NCI-H1694 treated with DMSO at 0.1 percent for 48 hours (cell line): ENCODE measurements at regions not wholly inside any gene's neighbourhood (a gene's known extent, or its start where the extent isn't known, plus 50 kb on each side); places are given as distances from the start of the nearest gene placed in this dataset.
"Not testable (repeated sequence)": the region's sequence is repeated elsewhere in the genome, so short reads cannot be mapped to it uniquely, and the experiment has no call there.

Experiments used
- DNase-seq: peaks from one replicate; lab custom pipeline; 2025; lab: John Stamatoyannopoulos, UW

- no peak for DNase-seq
Measured at GRCh38 chr2:142716463-142717242, 160.8 kb upstream of the KYNU start.

DNA sequence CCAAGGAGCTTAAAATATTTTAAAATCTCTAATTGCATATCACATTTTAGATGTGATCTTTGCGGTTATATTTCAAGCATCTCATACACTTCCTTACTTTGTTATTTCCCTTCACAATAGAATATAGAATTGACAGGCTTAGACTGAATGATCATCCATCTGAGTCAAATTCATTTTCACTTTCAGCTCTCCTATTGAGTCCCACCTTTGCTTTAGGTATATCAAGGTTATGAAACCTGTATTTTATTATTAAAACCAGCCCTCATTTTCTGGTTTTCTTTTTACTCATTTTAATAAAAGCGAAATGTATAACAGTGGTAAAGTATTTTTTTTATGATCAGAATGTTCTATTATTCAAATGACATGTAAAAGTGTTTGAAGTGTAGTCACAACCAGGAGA lies 162.9 kb upstream of the KYNU start:
- DNase-seq, result no peak

DNA sequence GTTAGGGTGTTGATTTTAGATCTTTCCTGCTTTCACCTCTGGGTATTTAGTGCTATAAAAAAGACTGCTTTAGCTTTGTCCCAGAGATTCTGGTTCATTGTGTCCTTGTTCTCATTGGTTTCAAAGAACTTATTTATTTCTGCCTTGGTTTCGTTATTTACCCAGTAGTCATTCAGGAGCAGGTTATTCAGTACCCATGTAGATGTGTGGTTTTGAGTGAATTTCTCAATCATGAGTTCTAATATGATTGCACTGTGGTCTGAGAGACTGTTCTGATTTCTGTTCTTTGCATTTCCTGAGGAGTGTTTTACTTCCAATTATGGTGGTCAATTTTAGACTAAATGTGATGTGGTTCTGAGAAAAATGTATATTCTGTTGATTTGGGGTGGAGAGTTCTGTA lies 167.1 kb upstream of the KYNU start:
- DNase-seq, result no peak

DNA sequence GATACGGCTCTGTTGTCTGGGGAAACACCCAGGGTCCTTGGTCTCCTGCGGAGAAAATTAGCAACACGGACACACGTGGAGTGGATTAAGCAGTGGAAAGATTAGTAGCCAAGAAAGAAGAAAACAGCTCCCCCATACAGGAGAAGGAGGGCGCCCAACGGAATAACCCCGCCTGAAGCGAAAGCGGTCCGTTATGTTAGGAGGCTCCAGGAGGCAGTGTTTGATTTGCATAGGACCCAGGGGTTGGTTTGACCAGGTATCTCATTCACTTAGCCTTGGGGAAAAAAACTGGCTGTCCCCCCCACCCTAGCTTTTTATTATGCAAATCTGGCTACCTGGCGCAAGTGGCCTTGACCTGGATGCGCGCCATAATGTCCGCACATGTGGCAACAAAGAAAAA lies 170.1 kb upstream of the KYNU start:
- no peak for DNase-seq

DNA sequence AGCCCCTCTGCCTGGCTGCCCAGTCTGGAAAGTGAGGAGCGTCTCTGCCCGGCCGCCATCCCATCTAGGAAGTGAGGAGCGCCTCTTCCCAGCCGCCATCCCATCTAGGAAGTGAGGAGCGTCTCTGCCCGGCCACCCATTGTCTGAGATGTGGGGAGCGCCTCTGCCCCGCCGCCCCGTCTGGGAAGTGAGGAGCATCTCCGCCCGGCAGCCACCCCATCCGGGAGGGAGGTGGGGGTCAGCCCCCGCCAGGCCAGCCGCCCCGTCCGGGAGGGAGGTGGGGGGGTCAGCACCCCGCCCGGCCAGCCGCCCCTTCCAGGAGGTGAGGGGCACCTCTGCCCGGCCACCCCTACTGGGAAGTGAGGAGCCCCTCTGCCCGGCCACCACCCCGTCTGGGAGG lies 175.1 kb upstream of the KYNU start:
- DNase-seq, result not testable (repeated sequence)

GRCh38 chr2:142695350-142696257 lies 181.9 kb upstream of the KYNU start:
- not testable (repeated sequence) for DNase-seq

DNA sequence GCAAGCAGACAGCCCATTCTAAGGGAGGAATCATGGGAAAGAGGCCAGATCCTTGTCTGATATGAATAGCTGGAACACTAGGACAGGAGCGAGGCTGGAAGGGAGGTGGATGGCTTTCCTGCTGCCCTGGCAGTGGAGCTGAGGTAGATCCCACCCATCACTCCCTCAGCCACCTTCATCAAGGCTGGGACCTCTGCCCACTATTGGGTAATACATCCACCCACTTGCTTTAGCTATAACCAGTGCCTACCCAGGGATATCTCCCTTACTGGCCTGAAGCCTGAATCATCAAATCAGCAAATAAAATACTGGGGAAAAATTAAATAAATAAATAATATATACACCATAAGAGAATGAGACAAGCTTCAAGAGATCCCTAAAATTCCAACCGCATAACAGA lies 183.2 kb upstream of the KYNU start:
- DNase-seq, result no peak

GRCh38 chr2:142693171-142693950 lies 184.1 kb upstream of the KYNU start:
- no peak for DNase-seq

- no peak for DNase-seq
Measured at GRCh38 chr2:142688856-142689605, 188.4 kb upstream of the KYNU start.

GRCh38 chr2:142687509-142687908 lies 190.0 kb upstream of the KYNU start:
- DNase-seq, result no peak

DNA sequence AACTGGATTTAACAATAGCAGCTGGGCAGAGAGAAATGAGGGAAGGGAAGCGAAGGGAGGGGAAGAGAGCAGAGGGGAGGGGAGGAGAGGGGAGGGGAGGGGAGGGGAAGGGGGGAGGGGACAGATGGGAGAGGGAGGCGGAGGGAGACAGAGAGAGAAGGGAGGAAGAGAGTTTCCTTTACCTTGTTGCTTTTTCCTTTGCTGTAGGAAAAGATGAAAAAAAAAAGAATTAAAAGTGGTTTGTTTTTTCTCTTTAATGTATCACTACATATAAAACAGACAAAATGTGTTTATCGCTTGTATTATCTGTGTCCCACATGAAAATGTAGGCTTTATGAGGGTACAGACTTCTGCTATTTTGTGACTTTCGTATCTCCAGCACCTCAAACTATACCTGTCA lies 190.4 kb upstream of the KYNU start:
- DNase-seq, result no peak

DNA sequence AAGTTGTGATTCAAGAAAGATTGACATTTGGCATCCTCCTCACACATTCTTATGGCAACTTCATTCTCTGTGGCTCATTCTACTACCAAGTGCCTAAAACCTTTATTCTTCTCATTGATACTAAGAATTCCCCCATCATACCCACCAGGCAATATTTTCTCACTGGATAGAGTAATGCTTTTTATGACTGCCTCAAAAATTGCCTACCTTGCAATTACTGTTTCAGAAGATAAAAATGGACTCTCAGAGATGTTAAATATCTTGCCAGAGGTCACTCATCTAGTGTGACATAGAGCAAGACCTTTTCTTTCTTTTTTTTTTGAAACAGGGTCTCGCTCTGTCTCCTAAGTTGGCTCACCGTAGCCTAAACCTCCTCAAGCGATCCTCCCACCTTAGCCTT lies 192.8 kb upstream of the KYNU start:
- DNase-seq, result no peak

- no peak for DNase-seq
Measured at GRCh38 chr2:142682528-142682927, 194.9 kb upstream of the KYNU start.

- no peak for DNase-seq
Measured at GRCh38 chr2:142681952-142682351, 195.5 kb upstream of the KYNU start.

- no peak for DNase-seq
Measured at GRCh38 chr2:142678164-142678563, 199.3 kb upstream of the KYNU start.

GRCh38 chr2:142675398-142675797 lies 202.1 kb upstream of the KYNU start:
- DNase-seq, result no peak

DNA sequence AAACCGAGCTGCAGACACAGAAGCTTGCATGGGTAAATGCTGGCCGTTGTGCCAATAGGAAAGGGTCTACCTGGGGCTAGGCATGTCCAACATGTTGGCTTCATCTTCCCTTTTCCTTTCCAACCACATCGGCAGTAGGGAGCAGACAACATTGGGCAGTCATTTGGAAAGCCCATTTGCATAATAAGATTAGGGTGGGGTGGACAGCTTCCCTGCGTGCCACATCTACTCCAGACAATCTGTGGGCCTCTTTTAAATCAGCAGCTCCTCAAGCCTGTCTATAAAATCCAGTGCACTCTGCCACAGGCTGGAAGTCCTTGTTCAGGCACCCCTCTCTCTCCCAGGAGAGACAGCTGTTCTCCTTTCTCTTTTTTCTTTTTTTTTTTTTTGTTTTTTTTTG lies 203.6 kb upstream of the KYNU start:
- DNase-seq, result no peak

GRCh38 chr2:142672698-142673097 lies 204.8 kb upstream of the KYNU start:
- no peak for DNase-seq

DNA sequence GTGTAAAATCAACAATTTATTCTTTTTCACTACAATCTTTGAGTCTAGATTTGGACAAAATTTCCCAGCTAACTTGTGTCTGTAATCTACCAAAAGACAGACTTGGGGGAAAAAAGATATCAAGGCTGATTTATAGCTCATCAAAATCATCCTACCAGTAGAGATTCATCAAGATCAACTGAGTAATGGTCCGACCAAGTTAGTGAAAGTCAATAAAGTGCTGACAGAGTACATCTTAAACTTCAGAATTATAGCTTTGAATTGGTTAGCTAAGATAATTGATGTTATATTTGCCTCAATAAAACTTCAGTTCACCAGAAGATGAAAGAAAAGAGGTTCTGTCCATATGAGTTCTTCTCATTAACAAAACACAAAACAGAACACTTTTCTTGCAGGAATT lies 207.1 kb upstream of the KYNU start:
- DNase-seq, result no peak

DNA sequence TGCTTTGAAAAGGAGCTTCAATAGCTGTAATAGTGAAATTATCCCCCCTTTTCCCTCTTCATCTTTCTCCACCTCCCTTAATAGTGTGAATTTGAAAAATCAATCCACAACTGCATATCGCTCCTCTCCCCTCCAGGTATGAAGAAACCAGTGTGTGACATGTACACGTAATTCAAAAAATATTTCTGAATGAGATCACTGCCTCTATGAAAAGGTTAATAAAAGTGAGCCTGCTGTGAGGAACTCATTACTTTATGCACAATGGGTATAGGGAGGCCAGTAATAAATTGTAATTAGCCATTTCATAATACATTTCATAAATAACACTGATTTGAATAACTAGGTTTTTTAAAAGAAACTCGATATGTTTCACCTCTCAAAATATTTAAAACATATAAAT lies 209.0 kb upstream of the KYNU start:
- DNase-seq, result no peak

- DNase-seq, result no peak
Measured at GRCh38 chr2:142665241-142665640, 212.2 kb upstream of the KYNU start.

GRCh38 chr2:142650601-142651000 lies 226.9 kb upstream of the KYNU start:
- no peak for DNase-seq
